ENCODE measurements at regions not wholly inside any gene's neighbourhood (a gene's known extent, or its start where the extent isn't known, plus 50 kb on each side); places are given as distances from the start of the nearest gene placed in this dataset.

DNA sequence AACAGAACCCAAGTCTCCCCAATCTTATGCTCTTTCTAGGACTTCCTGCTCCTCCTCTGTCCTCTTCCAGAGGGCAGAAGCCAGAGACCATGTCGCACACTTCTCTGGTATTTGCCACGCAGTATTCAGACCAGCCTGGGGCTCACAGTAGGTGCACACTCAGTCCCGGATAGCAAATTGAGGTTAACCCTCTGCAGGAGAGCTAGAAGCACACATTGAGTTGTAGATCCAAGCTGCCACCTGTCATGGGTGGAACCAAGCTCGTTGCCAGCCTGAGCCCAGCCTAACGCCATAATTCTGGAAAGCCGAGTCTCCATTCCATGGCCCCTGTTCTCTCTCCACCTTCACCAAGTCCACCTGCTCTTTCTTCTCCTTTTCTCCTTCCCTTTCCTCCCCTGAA, 562.1 kb downstream of the BUD13 start:
- no peak for DNase-seq
- Mint-ChIP-seq H3K27ac (no peak overlapping the region), H3K36me3 (ENCODE audit: insufficient read depth) (no peaks in the 10 kb centered on the region), H3K4me3 (no peak overlapping the region), H3K9me3 (no peaks in the 10 kb centered on the region), H3K4me1 (ENCODE audit: low read depth in 2 of 2) (no peaks in the 10 kb centered on the region), H3K27me3 (peaks cover 20 to 33% of the 10 kb centered on the region in 2 donors)
- no peak for ATAC-seq (replicated peaks)

DNA sequence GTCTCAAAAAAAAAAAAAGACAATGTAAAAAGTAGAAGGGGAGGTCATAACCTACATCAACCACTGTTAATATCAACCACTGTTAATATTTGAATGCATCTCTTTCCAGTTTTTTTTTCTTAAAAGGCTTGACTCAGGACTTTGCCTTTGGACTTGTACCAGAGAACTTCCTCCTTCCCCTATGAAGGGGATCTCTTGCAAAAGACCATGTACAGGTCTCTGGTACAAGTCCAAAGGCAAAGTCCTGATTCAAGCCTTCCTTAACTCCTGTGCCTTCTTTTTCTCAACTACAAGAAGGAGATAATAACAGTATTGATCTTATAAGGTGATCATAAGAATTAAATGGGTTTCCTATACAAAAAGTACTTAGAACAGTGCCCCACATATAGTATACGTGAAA, 563.5 kb downstream of the BUD13 start:
- Mint-ChIP-seq H3K27ac (no peak overlapping the region), H3K36me3 (ENCODE audit: insufficient read depth) (no peaks in the 10 kb centered on the region), H3K4me3 (no peak overlapping the region), H3K27me3 (peaks cover 20 to 40% of the 10 kb centered on the region in 2 donors), H3K9me3 (no peaks in the 10 kb centered on the region), H3K4me1 (ENCODE audit: low read depth in 2 of 2) (no peaks in the 10 kb centered on the region)
- DNase-seq, result no peak
- no peak for ATAC-seq (replicated peaks)

DNA sequence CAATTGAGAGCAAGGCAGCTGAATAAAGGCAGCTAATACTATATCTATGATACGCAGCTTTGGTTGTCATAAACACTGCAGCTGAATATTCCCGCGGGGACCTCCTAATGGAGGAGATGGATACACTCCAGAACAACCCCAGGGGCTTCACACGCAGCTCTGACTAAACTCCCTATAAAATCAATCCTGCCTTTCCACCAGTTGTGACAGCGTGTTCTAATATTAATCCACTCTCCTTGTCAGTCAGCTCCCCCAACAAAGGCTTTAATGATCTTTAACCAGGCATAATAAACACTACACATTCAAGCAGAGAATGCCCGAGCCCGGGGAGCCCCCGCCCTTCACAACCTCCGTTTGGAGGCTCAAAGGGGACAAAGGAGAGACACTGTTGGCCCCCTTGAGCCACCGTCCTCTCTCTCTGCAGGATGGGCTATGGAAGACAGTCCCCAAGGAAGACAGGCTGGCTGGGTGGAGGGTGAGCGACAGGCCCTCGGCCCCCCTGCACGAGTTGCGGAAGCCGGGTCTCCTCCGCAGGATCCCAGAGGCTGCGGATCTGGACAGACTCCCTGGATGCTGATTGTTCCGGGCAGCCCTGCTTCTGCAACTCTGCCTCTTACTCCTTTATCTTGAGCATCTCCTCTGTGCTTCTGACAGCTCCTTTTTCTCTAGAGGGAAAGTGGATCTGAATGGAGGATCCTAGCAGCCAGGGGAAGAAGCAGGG, 565.2 kb downstream of the BUD13 start:
- ATAC-seq (replicated peaks) (no peak), DNase-seq (no peak)
- Mint-ChIP-seq H3K27me3 (peaks cover 26 to 50% of the 10 kb centered on the region in 2 donors), H3K27ac (no peak overlapping the region), H3K4me1 (ENCODE audit: low read depth in 2 of 2) (no peaks in the 10 kb centered on the region), H3K36me3 (ENCODE audit: insufficient read depth) (no peaks in the 10 kb centered on the region), H3K9me3 (no peaks in the 10 kb centered on the region), H3K4me3 (no peak overlapping the region)

DNA sequence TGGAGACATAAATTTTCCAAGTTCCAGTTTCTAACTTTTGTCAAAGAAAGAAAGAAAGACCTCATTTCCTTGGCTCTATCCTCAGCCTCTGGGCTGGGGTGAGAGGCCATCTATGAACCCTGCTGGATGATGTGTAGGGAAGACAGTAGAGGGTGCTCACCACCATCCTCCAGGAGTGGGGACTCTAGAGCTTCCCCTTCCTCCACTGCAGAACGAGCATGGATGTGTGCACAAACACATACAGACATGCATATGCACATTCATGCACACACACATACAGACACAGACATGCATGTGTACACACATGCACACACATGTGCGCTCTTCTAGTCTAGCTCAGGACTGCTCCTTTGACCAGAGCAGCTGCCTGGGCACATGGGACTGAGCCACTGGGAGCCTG, 565.8 kb downstream of the BUD13 start:
- H3K36me3 Mint-ChIP-seq (ENCODE audit: insufficient read depth), result no peaks in the 10 kb centered on the region
- H3K27ac Mint-ChIP-seq, result no peak overlapping the region
- H3K4me3 Mint-ChIP-seq, result no peak overlapping the region
- ATAC-seq (replicated peaks) (no peak), DNase-seq (no peak)
- no peaks in the 10 kb centered on the region for H3K9me3 Mint-ChIP-seq
- H3K27me3 Mint-ChIP-seq, result peaks cover 25 to 52% of the 10 kb centered on the region in 2 donors
- no peaks in the 10 kb centered on the region for H3K4me1 Mint-ChIP-seq (ENCODE audit: low read depth in 2 of 2)

DNA sequence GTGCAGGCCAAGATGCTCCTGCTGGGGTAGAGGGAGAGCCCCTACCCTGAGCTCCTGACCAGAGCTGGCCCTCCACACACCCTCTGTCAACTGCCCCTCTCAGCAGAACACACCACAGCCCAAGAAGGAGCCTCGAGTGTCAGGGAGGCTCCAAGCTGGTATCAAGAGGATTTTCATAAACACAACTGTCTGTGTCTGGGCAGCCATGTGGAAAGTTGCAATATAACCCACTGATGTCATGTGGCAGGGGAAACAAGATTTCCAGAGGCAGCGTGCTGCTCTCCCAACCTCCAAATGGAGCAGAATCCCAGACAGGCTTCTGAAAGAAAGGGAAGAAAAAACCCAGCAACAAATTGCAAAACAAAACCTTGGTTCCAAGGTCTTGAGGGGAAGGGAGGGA, 569.9 kb downstream of the BUD13 start:
- ATAC-seq (replicated peaks) (no peak), DNase-seq (no peak)
- H3K9me3 Mint-ChIP-seq, result no peaks in the 10 kb centered on the region
- H3K4me3 Mint-ChIP-seq, result no peak overlapping the region
- H3K27me3 Mint-ChIP-seq, result peaks cover 19 to 46% of the 10 kb centered on the region in 2 donors
- no peaks in the 10 kb centered on the region for H3K36me3 Mint-ChIP-seq (ENCODE audit: insufficient read depth)
- H3K4me1 Mint-ChIP-seq (ENCODE audit: low read depth in 2 of 2), result no peaks in the 10 kb centered on the region
- H3K27ac Mint-ChIP-seq, result no peak overlapping the region

DNA sequence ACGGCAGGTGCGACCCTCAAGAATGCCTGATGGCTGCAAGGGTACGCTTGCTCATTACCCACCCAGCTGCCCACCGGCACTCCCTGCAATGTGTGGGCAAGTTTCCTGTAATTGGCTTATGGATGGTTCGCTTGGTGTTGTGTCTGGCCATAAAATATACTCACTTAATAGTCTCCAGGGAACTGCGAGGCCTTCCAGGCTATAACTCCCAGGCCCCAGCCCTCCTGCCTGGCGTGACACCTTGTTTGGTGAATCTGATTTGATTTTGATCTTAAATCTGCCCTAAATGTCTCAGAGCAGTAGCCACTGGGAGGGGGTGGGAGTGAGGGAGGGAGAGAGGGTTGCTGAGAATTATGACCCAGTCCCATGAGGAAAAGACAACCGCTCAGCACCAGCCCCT, 572.2 kb downstream of the BUD13 start:
- Mint-ChIP-seq H3K9me3 (no peaks in the 10 kb centered on the region), H3K27me3 (peaks cover 22 to 30% of the 10 kb centered on the region in 2 donors), H3K4me3 (no peak overlapping the region), H3K4me1 (ENCODE audit: low read depth in 2 of 2) (no peaks in the 10 kb centered on the region), H3K27ac (no peak overlapping the region), H3K36me3 (ENCODE audit: insufficient read depth) (no peaks in the 10 kb centered on the region)
- ATAC-seq (replicated peaks) (no peak), DNase-seq (no peak)

DNA sequence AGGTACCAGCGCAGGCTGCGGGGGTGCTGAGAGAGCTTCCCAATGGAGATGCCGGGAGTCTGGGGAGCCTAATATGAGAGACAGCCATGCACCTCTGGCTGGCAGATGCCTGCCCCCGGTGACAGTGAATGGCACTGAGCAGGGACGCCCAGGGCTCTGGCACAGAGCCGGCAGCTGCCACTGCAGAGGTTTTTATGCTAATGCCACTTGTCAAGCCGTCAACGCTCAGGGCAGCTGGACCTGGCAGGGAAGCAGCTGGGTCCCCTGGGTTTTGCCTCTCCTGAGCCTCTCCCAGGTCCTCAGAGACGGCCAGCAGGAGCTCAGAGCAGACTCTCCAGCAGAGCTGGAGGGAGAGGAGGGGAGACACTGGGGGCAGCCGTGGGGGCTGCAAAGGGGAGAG, 573.6 kb downstream of the BUD13 start:
- H3K36me3 Mint-ChIP-seq (ENCODE audit: insufficient read depth), result no peaks in the 10 kb centered on the region
- peaks cover 31 to 35% of the 10 kb centered on the region in 2 donors for H3K27me3 Mint-ChIP-seq
- H3K4me1 Mint-ChIP-seq (ENCODE audit: low read depth in 2 of 2), result no peaks in the 10 kb centered on the region
- H3K4me3 Mint-ChIP-seq, result no peak overlapping the region
- H3K27ac Mint-ChIP-seq, result no peak overlapping the region
- no peaks in the 10 kb centered on the region for H3K9me3 Mint-ChIP-seq
- DNase-seq (no peak), ATAC-seq (replicated peaks) (no peak)

DNA sequence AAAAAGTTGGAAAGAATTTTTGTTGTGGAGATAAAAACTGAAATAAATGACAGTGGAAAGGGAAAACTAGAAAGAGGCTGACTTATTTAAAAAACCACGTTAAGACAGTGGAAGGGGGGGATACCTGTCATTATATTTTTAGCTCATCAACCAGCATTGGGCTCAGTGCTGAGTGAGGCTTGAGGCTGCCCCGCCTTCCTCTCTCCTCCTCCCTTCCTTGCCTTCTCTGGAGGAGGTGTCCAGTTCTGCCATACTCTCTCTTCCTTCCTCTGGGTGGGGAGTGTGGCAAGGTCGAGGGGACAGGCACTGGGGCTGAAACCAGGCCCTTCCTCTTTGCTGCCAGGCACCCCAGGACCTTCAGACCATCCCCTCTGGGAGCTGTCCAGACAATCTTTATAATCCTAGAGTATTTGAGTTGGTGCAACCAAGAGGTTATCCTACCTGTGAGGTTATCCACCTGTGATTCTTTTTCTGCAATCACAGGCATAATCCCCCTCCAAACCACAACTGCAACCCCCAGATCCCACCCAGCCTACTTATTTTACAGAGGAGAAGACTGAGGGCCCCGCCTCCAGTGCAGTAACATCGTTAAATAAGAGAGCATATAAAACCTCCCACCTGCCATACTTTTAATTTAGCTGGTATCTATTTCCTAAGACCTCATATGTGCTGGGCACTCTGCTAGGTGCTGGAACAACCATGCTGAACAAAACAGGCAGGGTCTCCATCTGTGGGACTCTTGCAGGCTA, 578.5 kb downstream of the BUD13 start:
- no peaks in the 10 kb centered on the region for H3K4me1 Mint-ChIP-seq (ENCODE audit: low read depth in 2 of 2)
- no peaks in the 10 kb centered on the region for H3K9me3 Mint-ChIP-seq
- ATAC-seq (replicated peaks) (no peak), DNase-seq (no peak)
- no peak overlapping the region for H3K4me3 Mint-ChIP-seq
- peaks cover 39 to 47% of the 10 kb centered on the region in 2 donors for H3K27me3 Mint-ChIP-seq
- no peaks in the 10 kb centered on the region for H3K36me3 Mint-ChIP-seq (ENCODE audit: insufficient read depth)
- no peak overlapping the region for H3K27ac Mint-ChIP-seq

DNA sequence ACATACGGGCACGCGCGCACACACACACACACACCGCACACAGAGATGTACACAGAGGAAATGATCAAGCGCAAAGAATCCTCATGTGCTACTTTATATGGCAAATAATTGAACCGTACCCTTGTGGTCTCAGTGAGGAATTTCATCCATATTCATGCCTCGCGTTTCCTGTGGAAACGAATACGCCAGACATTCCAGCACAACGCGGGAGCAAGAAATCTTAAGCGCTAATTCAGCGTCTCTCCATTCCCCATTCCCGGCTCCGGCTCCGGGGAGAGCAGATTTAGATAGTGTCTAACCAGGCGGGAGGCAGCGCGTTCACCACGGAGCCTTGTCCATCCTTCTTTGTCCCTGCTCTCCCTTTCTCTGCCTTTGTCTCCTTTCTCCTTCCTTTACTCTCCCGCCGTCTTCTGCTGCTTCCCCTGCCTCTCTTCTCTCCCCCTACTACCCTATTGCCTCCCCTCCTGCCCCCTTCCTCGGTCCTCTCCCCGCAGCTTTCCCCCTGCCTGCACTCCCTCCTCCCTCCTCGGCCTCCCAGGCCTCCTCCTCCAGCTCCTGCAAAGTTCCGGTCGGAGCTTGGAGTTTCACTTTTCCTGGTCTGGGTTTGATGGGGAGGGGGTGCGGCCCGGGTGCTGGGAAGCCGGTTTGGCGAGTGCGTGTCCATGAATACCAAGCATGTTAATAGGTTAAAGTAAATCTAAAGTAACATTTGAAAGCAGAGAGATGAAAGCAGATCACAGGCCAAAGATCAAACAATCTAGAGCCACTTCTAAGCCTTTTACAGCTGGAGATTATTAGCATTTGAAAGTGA, 579.3 kb downstream of the BUD13 start:
- ATAC-seq (replicated peaks), result no peak
- no peaks in the 10 kb centered on the region for H3K4me1 Mint-ChIP-seq (ENCODE audit: low read depth in 2 of 2)
- no peaks in the 10 kb centered on the region for H3K36me3 Mint-ChIP-seq (ENCODE audit: insufficient read depth)
- H3K27me3 Mint-ChIP-seq, result peaks cover 40 to 48% of the 10 kb centered on the region in 2 donors
- H3K9me3 Mint-ChIP-seq, result peaks cover 0 to 5% of the 10 kb centered on the region in 2 donors
- H3K4me3 Mint-ChIP-seq, result no peak overlapping the region
- DNase-seq, result no peak
- H3K27ac Mint-ChIP-seq, result no peak overlapping the region

DNA sequence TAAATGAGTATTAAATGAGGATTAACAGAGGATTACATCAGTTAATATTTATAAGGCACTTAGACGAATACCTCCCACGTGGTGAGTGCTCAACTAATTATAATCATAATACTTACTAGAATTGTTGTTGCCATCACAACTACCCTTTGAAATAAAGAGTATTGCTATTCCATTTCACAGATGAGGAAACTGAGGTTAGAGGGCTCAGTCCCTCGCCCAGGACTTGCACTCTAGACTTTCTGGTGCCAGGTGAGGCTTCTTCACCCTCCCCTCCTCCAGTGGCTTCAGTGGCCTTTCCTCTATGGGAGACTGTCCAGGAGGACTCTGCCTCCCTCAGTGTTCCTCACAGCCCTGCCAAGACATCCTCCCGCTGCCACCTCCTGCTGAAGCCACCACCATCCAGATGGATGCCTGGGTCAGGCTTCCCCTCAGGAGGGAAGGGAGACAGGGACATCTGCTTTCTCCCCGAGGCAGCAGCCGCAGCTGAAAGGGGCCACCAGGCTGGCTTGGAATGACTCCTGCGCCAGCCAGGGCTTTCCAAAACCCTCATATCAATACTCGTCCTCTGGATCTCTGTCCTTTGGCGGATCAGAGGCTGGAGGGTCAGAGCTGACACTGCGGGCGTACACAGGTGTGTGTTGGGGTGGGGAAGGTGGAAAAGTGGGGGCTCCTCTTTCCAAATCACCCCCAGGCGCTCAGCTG, 580.1 kb downstream of the BUD13 start:
- no peaks in the 10 kb centered on the region for H3K4me1 Mint-ChIP-seq (ENCODE audit: low read depth in 2 of 2)
- H3K27ac Mint-ChIP-seq, result no peak overlapping the region
- peaks cover 0 to 8% of the 10 kb centered on the region in 2 donors for H3K9me3 Mint-ChIP-seq
- no peak for ATAC-seq (replicated peaks)
- H3K27me3 Mint-ChIP-seq, result peaks cover 41 to 47% of the 10 kb centered on the region in 2 donors
- DNase-seq, result no peak
- no peak overlapping the region for H3K4me3 Mint-ChIP-seq
- no peaks in the 10 kb centered on the region for H3K36me3 Mint-ChIP-seq (ENCODE audit: insufficient read depth)

DNA sequence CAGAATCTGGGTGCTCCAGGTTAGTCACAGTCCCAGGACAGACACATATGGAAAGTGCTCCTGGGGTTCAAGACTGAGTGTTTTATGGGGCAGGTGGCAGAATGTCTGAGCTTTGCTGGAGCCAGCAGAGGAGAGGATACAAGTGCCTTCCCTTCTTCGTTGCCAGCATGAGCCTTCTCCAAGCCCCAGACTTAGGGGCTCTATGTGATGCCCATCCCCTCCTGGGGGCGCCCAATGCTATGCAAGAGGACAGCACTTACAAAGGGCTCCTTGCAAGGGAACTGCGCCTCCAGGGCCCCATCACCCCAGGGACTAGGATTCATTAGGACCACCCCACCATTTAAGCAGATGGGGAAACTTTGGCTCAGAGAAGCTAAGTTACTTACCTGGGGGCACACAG, 581.9 kb downstream of the BUD13 start:
- no peak overlapping the region for H3K27ac Mint-ChIP-seq
- H3K27me3 Mint-ChIP-seq, result peaks cover 37 to 47% of the 10 kb centered on the region in 2 donors
- no peaks in the 10 kb centered on the region for H3K4me1 Mint-ChIP-seq (ENCODE audit: low read depth in 2 of 2)
- ATAC-seq (replicated peaks), result no peak
- H3K36me3 Mint-ChIP-seq (ENCODE audit: insufficient read depth), result no peaks in the 10 kb centered on the region
- no peak overlapping the region for H3K4me3 Mint-ChIP-seq
- peaks cover 0 to 8% of the 10 kb centered on the region in 2 donors for H3K9me3 Mint-ChIP-seq
- DNase-seq, result no peak

DNA sequence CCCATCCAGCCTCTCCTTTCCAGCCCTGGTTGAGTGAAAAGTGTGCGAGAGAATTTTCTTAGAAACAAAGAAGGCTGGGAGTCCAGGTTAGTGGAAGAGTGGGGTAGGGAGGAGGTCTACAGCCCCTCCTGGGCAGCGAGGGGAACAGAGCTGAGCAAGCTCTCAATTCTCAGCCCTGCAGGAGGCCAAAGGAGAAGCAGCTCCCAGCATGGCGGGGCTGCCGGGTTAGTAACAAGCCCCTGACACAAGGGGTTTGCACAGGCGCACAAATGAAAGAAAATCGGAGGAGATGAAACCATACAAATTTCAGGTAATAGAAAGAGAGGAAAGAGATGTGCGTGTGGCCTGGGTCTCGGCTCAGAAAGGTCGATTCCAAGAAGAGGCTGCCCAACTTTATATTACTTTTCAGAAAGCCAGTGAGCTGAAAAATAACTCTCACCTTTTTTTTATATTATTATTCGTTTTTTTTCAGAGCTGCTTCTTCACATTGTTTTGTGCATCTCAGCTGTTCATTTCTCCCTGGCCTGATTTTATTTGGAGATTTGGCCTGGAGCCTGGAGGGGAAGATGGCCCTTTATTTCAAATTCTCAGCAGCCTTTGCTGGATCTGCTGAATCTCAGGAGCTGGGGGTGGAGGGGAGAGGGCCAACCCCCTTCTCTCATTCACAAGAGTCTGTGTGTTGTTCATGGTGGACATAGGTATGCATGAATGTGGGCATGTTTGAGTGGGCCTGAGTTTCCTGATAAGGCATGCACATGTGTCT, 583.2 kb downstream of the BUD13 start:
- Mint-ChIP-seq H3K4me1 (ENCODE audit: low read depth in 2 of 2) (no peaks in the 10 kb centered on the region), H3K9me3 (peaks cover 0 to 8% of the 10 kb centered on the region in 2 donors), H3K4me3 (no peak overlapping the region), H3K27me3 (peaks cover 35 to 40% of the 10 kb centered on the region in 2 donors), H3K36me3 (ENCODE audit: insufficient read depth) (no peaks in the 10 kb centered on the region), H3K27ac (no peak overlapping the region)
- no peak for ATAC-seq (replicated peaks)
- DNase-seq, result no peak

Measured in effector memory CD8-positive, alpha-beta T cell (primary cell).